HG03280 (cell line): ENCODE measurements at regions not wholly inside any gene's neighbourhood (a gene's known extent, or its start where the extent isn't known, plus 50 kb on each side); places are given as distances from the start of the nearest gene placed in this dataset.

Source experiments
- ATAC-seq: cut with Tn5 transposase; IDR thresholded peaks from one replicate; pipeline ENCODE4 v1.9.1; 2021; ENCODE audit warnings: mild to moderate bottlenecking, moderate library complexity; ENCODE audit not compliant: unreplicated experiment

DNA sequence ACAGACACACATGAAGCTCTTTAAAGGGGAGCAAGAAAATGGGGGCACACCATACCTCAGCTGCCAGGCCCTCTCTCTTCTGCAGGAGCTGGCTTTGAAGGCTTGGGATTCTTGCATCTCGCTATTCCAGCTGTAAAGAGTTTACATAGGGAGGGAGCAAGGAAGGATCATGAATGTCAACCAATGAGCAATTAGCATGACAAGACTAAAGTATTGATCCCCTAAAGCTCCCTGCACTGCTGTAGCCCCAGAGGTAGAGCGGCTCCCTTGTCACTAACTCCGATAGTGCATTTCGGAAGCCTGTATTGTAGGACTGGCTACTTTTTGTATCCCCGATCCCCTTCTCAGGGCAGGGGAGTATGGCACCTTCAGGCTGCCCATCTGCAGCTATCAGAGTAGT is 113.4 kb upstream of the PMFBP1 start:
- no peak for ATAC-seq

DNA sequence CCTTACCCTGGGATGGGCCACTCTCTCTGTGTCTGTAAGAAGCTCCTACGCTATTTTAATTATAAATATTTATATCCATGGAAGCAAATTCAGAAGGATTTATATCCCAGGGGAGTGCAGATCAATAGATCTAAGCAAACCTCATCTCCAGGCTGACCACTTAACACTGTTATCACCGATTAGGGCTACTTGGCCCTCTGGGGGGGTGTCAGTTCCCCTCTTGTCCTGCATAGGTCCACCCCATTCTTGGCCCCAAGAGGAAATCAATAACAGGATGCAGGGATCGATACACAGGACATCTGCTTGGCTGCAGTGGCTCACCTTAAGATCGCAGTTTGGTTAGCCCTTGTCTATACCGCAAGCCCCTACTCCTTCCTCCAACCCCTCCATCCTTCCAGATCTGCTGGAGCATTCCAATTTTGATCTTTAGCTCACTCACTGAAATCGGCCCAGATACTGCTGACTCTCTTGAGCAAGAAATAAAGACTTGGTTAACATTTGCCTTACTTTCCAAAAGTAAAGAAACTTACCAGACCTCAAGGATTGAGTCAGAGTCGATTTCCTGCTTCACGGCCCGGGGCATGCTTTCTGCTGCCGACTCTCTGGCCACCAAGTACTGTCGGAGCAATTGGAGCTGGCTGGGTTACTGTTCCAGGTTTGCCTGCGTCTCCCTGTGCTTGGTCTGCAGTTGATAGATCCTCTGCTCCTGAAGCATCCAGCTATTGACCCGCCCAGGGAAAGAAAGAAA is 112.3 kb upstream of the PMFBP1 start:
- ATAC-seq: no peak

DNA sequence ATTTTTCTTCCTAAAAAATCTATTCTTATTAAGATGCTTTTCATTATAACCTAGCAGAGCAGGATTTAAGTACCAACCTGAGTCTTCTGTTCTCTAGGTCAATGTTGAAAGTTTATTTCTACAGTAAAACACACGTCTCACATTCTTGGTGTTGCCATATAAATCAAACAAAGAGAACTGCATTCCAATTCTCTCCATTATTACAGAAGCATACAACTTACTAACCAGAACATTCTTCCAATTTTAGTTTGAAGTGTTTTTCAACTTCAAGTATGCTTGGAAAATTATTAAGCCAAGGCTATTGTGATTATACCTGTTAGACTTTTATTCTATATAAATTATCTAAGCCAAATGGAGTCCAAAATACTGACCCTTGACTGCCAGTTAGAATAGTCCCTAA is 110.4 kb upstream of the PMFBP1 start:
- no peak for ATAC-seq

DNA sequence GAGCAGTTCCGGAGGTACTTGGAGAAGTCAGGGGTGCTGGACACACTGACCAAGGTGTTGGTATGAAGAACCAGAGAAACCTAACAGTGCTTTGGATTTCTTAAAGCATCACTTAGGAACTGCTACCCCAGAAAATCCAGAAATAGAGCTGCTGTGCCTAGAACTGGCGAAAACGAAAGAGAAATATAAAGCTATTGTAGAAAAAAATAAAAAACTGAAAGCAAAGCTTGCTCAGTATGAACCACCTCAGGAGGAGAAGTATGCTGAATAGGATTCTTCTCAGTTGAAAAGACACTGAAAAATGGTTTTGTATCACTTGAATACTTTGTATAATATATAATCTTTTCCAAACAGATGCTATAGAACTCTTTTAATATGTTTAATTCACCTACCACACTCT is 106.3 kb upstream of the PMFBP1 start:
- ATAC-seq: no peak

DNA sequence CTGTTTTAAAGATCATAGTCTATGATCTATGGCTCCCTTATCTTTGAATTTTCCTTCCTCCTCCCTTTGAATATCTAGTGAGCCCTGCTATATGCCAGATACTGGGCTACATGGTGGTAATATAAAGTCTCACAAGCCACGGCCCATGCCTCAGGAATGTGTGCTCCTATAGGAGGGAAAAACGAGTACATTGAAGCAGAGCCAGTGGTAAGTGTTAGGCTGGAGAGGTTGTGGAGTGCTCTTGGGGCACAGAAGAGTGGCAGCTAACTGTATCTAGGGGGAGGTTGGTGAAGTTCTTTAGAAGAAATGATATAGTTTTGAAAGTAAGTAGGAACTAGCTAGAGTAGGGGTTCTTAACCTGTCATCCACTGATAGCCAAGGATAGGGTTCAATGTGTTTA is 105.8 kb upstream of the PMFBP1 start:
- ATAC-seq: no peak

DNA sequence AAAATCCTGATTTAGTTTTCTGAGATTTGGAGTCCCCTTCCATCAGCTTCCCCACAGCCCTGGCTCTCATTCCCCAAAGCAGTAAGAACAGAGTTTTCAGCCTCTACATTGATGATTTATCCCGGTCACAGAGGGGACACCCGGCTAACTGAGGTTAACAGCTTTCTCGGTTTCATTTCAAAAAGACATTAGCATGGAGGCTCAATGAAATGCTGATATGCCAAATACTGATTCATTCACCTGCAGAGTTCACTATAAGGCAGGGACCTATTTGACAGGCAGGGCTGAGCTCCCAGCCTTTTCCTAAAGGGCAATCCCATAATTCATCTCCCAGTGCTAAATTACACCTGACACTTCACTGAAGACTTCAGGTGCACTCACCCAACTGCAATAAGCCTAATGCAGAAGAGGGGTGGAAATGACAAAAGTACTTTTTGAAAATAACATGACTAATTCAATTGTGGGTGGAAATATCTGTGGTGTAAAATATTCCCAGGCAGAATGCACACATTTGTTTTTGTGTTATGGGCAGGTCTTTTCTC is 99.8 kb upstream of the PMFBP1 start:
- ATAC-seq: no peak

DNA sequence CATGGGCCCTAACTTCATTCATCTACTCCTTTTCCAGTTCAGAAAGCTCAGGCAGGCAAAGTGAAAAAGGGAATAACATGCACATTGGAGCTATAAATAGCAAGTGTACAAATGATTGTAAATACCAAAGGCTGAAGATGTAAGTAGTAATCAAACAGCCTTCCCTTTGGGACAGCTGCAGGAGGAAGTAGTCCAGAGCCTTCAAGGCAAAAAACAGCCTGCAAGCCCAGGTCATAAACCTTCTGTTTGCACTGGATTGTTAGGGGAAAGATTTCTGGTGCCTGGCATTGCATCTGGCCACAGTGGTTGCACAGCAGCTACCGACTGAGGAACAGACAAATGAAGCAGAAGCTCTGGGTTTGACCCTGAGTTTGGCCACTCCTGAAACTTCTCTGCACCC is 98.6 kb upstream of the PMFBP1 start:
- no peak for ATAC-seq

DNA sequence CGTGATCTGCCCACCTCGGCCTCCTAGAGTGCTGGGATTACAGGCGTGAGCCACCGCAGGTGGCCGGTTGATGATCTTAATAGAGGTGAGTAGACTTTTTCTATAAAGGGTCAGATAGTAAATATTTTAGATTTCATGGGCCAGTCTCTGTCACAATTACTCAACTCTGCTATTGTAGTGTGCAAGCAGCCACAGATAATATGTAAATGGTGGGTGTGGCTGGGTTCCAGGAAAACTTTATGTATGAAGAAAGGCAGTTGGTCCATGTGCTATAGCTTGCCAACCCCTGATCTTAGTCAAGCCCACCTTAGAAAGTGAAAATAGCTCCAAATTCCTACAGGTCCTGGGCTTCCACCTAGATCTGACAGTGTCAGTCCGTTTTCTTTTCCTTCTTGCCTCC is 94.9 kb upstream of the PMFBP1 start:
- no peak for ATAC-seq

DNA sequence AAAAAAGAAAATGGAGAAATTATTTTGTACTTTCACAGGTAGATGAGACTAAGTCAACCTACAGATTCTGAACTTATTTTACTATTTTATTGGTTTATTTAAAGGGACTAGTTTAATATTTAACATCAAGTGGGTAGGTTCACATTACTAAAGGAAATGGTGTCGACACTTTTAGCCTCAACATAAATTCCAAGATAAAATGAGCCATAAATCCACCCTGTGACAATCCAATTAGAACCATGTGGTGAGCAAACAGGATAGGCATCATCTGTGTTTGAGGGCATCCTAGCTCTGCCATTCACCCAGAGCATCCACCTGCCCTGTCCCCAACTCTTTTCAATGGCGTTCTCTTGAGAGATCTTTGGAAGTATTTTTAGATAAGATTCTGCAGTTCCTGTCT is 92.8 kb upstream of the PMFBP1 start:
- ATAC-seq: no peak

DNA sequence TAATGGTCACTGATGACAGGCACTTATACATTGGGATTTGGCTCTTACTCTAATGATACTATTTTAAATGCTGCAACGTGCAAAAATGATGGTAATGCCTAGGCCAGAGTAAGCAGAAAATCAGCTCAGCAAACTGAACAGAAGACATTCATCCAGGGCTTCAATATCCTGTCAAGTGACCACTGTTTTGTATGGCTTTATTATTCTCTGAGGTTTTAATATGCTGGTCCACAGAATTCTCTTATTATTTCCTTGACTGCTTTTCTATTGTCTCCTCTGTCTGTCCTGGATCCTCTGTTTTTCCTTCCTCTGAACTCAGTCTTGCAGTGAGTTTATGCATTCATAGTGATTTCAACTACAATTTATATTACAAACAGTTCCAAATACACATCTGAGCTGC is 90.8 kb upstream of the PMFBP1 start:
- ATAC-seq: no peak

DNA sequence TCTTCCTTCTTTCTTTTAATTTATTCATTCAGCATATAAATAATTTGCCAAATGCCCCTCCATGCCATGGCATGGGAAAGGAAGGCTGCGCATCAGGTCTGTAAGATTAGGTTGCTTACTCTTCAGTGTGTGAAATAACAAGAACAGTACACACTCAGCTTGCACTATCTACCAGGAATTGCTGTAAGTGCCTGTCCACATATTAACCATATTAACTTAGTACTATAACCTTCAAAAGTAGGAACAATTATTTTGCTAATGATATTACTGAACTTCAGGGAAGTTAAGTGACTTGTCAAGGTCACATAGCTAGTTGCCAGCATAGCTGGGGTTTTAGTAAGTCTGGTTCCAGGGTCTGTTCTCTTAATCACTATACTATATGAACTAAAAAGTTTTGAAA is 89.2 kb upstream of the PMFBP1 start:
- no peak for ATAC-seq

DNA sequence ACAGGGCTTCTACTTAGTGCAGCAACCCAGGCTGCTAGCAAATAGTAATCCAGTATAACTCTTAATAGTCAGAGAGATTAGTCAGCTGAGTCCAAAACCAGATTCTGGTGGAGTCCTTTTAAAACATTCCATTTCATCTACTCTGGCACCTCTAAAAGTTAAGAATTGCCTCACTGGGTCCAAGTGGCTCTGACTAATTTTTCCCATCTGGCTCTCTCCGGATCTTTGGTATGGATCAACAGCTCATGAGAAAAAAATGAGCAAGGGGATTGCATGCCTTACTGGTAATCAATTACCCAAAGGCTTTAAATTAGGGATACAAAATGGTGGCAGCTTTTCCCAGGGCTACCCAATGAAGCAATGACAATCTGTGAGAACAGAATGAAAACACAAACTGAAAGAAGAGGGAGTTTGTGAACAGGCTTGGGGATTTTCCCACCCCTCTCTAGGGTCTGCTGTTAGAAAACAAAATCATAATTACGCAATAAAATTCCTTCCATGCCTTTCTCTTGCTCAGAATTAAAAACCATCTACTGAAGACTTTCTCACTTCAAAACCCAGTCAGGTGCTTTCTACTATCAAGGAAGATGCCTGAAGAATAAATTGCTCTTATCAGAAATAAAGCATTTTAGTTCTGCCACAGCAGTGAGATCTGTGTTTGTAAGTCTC is 84.6 kb upstream of the PMFBP1 start:
- ATAC-seq: no peak

DNA sequence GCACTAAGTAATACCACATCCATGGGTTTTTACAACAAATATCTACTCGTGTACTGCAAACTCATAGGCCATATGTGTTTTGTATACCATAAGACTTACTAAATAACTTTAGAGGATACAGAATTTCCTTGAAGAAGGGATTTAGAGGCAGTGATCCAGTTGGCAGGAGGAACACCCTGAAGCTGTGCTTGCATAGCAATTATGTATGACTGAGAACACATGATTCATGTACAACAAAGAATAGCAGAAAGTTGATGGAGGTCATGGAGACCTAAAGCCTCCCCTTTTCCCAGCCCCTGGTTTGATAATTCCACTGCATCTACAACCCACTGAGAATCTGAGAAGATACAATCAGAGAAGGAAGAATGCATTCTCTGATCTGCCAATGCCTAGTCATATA is 83.8 kb upstream of the PMFBP1 start:
- no peak for ATAC-seq

DNA sequence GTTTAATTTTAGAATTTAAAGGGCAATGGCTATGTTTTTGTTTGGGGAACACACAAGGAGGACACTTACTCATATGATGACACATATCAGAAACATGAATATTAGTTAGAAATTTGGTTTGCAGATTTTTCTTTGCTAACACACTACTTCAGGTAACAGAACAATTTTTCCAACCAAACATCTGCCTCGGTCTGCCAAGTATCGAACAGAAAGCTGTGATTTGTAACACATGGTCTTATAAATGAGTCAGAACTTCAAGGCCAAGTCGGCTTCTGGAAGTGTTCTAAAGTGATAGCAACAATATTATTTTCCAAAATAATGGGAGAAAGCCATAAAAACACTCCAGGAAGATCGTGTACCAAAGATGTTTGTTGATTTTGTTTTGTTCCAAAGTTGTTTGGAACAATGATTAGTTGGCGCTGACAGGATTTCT is 75.9 kb upstream of the PMFBP1 start:
- ATAC-seq: no peak

DNA sequence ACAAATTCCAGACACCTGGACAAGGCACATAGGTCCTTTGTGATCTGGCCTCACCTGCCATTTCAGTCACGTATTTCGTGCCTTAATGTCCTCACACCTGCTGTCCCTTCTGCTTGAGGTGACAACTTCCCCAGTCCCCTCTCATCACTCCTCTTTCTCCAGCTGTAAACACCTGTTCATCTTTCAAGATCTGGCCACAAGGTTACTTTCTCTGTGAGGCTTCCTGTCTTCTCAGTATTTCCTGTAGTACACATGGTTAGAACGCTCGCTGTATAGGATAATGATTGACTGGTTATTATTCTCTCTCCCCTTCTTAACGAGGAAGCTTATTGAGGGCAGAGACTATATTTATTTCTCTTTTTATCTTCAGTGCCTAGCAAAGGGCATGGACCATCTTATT is 74.5 kb upstream of the PMFBP1 start:
- ATAC-seq: no peak

DNA sequence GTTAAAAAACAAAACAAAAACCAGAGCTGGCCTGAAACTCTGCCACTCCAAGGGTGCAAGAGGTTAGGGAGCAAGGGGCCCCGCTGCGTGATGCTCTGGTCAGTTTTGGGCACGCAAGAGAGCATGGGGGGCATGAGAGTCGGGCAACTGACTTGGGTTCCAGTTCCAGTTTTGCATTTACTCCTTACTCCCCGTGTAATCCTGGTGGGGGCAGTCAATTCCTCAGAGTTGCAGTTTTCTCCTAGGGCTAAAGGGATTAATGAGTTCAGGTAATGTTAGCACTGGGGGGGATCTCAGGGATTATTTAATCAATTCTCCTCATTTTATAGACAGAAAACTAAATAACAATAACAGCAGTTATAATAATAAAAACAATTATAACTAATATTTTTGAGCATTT is 72.9 kb upstream of the PMFBP1 start:
- ATAC-seq: no peak

DNA sequence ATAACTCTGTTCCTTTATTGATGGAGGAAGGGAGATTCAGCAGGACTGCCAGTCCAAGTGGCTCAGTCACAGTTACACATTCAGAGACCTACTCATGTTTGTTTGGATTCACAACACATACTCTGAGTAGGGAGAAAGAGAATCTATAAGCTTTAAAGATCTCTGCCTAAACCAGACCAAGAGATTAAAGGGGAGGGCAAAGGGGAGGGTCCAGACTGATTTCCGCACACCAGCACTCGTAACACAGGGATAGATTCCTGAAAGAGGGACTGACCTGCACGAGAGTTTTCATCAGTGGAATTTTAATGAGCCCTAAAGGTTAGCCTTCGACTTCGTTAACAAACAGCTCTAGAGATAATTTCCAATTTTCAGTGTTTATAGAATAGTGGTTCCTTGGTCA is 71.7 kb upstream of the PMFBP1 start:
- ATAC-seq: no peak

DNA sequence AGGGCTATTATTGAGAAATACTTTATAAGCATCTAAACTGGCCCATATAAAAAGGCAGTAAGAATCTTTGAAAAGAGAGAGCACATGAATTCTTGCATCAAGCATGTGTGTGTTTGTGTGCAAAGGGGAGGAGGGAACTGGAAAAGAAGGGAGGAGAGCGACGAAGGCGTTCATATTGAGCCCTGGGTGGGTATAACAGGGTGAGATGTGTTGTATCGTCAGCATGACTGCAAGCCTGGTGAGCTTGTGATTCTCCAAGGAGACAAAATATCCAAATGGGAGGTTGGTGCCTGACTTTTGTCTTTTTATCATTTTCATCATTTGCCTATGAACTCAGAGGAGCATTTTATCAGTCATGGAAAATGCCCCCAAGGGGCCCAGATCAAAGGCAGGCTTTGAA is 70.8 kb upstream of the PMFBP1 start:
- no peak for ATAC-seq

DNA sequence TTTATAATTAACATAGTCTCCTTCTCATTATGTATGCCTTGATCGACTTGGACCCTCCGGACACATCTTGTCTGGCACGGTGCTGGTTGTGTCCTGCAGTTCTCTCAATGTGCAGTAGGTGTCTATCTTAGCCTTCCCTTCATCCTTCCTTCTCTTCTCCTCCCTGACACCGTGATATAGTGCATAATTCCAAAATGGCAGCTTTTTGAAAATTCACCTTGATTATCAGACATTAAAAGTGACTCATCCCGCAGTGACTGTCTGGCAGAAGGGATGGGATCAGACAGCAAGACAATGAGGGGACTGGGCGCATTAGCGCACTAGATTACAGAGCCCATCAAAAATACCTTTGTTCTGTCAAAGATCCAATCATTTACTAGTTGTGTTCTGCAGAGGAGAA is 70.0 kb upstream of the PMFBP1 start:
- no peak for ATAC-seq

DNA sequence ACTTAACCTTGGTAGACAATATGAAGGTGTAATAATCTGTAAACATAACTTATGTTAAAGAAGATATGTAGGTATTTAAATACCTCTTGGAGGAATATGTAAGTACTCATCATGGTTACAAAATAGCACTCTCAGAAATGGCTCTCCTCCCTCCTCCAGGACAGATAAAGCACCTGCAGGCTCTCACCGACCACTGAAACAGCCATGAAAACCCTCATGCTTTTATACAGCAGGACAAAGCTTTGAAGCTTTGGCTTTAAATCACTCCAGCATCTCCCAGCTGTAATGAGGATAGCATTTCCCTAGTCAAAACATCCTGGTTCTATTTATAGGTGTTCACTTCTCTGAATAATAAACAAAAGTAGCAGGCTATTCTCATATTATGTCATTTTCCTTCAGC is 69.1 kb upstream of the PMFBP1 start:
- no peak for ATAC-seq

DNA sequence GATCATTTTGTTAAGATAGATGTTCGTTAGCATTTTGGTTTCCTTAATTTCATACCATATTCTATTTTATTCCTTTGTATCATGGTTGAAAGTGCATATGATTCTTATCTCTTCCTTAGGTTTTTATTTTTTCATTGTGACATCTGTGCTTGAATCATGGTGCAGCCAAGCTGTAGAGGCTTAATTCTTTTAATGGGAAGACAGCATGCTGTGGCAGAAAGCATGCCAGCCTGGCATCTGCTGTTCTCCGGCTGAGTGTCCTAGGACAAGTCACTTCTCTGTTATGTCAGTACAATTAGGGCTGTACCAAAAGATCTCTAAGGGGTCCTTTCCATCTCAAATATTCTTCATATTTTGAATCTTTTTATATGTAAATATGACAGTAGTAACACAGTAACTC is 68.5 kb upstream of the PMFBP1 start:
- no peak for ATAC-seq

DNA sequence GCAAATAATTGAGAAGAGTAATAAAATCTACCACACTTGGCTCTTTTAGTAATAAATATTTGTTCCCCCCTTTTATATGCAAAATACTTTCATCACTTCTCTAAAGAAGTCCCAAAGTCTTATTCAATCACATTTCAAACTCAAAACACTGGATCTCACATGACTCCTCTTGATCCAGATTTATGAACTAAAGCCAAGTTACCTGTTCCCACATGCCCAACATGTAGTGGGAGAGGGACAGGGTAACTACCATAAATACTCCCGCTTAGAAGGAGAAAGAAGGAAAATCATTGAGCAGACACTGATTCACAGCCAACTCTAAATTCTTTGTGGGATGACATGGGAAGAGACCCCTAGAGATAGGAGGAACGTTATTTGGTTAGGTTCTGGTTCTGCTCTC is 64.9 kb upstream of the PMFBP1 start:
- no peak for ATAC-seq

DNA sequence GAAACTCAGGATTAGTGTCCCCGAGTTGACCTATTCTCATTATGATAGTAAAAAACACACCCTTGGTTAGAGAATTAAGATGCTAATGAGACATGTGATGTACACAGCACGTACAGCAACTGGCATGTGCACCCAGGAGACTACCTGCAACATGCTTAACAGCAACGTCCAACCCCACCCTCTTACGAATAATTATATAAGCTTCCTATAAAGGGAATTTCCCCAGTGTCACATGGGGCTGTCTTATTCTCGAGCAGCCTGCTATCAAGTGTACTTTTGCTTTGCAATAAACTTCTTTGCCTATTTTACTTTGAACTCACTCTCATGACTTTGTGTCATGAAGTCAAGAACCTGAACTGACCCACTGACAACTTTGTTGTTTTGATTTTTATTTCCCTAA is 62.4 kb upstream of the PMFBP1 start:
- ATAC-seq: no peak
